ENCODE measurements at regions not wholly inside any gene's neighbourhood (a gene's known extent, or its start where the extent isn't known, plus 50 kb on each side); places are given as distances from the start of the nearest gene placed in this dataset.
"Not testable (repeated sequence)": the region's sequence is repeated elsewhere in the genome, so short reads cannot be mapped to it uniquely, and the experiment has no call there.

GRCh38 chr11:122440811-122441665 is 214.5 kb upstream of the UBASH3B start:
- DNase-seq = no peak

GRCh38 chr11:122439866-122440810 is 215.4 kb upstream of the UBASH3B start:
- DNase-seq = no peak

- no peak for DNase-seq
Observed at GRCh38 chr11:122436188-122436555, 219.3 kb upstream of the UBASH3B start.

GRCh38 chr11:122435540-122436187 is 219.9 kb upstream of the UBASH3B start:
- no peak for DNase-seq

- DNase-seq = no peak
Observed at GRCh38 chr11:122434786-122435185, 220.7 kb upstream of the UBASH3B start.

- DNase-seq = no peak
Observed at GRCh38 chr11:122430490-122430889, 225.0 kb upstream of the UBASH3B start.

GRCh38 chr11:122426073-122426472 is 229.4 kb upstream of the UBASH3B start:
- no peak for DNase-seq

- no peak for DNase-seq
Observed at GRCh38 chr11:122424636-122425035, 230.9 kb upstream of the UBASH3B start.

GRCh38 chr11:122423886-122424285 is 231.6 kb upstream of the UBASH3B start:
- DNase-seq = no peak

GRCh38 chr11:122423273-122423672 is 232.2 kb upstream of the UBASH3B start:
- no peak for DNase-seq

- no peak for DNase-seq
Observed at GRCh38 chr11:122422682-122423081, 232.8 kb upstream of the UBASH3B start.

- no peak for DNase-seq
Observed at GRCh38 chr11:122421702-122422101, 233.8 kb upstream of the UBASH3B start.

GRCh38 chr11:122418032-122418431 is 237.5 kb upstream of the UBASH3B start:
- DNase-seq = no peak

GRCh38 chr11:122414406-122415018 is 241.0 kb upstream of the UBASH3B start:
- no peak for DNase-seq

- DNase-seq = no peak
Observed at GRCh38 chr11:122413677-122414076, 241.8 kb upstream of the UBASH3B start.

- no peak for DNase-seq
Observed at GRCh38 chr11:122412581-122412980, 242.9 kb upstream of the UBASH3B start.

- no peak for DNase-seq
Observed at GRCh38 chr11:122406466-122406865, 249.1 kb upstream of the UBASH3B start.

- DNase-seq = no peak
Observed at GRCh38 chr11:122405547-122406341, 249.8 kb upstream of the UBASH3B start.

GRCh38 chr11:122404571-122404970 is 251.0 kb upstream of the UBASH3B start:
- no peak for DNase-seq

- DNase-seq = not testable (repeated sequence)
Observed at GRCh38 chr11:122401581-122401980, 253.9 kb upstream of the UBASH3B start.

GRCh38 chr11:122399375-122399774 is 256.1 kb upstream of the UBASH3B start:
- DNase-seq = no peak

GRCh38 chr11:122398851-122399250 is 256.7 kb upstream of the UBASH3B start:
- no peak for DNase-seq
